ENCODE measurements at regions not wholly inside any gene's neighbourhood (a gene's known extent, or its start where the extent isn't known, plus 50 kb on each side); places are given as distances from the start of the nearest gene placed in this dataset.

DNA sequence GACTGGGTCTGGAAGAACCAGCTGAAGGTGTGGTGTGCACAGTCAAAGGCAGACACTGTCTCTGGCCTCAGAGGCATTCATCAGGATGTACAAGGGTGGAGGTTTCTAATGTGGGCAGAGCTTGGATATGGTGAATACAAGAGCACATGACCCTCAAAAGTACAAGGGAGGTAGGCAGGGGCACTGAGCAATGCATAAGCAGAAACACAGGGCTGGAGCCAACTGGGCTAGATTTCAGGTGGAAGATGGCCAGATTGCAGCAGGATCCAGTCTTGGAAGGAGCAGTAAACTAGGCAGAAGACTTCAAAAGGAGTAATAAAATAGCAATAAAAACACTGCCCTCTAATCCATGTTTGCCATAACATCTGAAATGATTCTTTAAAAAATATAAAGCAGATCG, 417.1 kb downstream of the OLFM4 start:
- no peaks in the 10 kb centered on the region for H3K36me3 ChIP-seq (ENCODE audit: control insufficient read depth, insufficient read depth, low read length)
- ChIA-PET CTCF (no interaction called here), POLR2A (no interaction called here)
- ATAC-seq: no peak
- no peak overlapping the region for H3K4me3 ChIP-seq (ENCODE audit: low read depth in 2 of 2, low read length in 2 of 2)
- no peaks in the 10 kb centered on the region for H3K27me3 ChIP-seq (ENCODE audit: control insufficient read depth, insufficient read depth, low read length)
- TF ChIP-seq REST (IDR thresholded peaks at IDR 0.05; ENCODE audit: insufficient read depth in 1 of 2, low read depth in 2 of 2, low read length in 1 of 2): no peak
- TF ChIP-seq TCF7L2 (IDR thresholded peaks at IDR 0.05; ENCODE audit: low read depth, low read length): no peak
- no peak overlapping the region for H3K27ac ChIP-seq (ENCODE audit: low read length)
- no peak for DNase-seq (ENCODE audit: low read depth, low spot score)
- no peaks in the 10 kb centered on the region for H3K9me3 ChIP-seq (ENCODE audit: control insufficient read depth, insufficient read depth, low read depth, low read length)
- intact Hi-C loops (cut with micrococcal nuclease; ENCODE audit: unreplicated experiment) (no loop called here), in situ Hi-C loops (cut with HindIII; ENCODE audit: low pct_unique_long_range_greater_than_20kb, low sequenced_read_pairs) (no loop called here)
- BruUV-seq (replicated peaks): no TSS peak
- H3K4me1 ChIP-seq (ENCODE audit: control insufficient read depth, insufficient read depth, low read length): no peaks in the 10 kb centered on the region

DNA sequence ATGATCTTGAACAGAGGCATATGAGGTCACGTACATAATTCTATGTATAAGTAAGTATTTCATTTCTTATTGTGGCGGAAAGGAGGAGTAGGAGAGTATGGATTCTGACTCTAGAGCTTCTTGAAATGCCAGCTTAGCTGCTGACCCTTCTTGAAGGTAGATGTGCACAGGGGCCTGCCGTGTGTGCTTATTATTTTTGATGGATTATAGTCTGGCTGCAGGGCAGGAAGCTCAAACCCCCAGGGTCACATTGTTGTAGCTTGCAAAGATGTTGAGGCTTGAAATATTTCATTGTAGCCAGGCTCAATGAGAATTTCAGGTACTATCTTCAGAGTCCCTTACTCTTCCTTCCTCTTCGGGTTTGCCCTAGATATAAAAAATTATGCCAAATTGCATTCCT, 418.8 kb downstream of the OLFM4 start:
- ATAC-seq (no peak), DNase-seq (ENCODE audit: low read depth, low spot score) (no peak)
- POLR2A ChIA-PET: no interaction called here
- Histone ChIP-seq H3K27me3 (ENCODE audit: control insufficient read depth, insufficient read depth, low read length) (no peaks in the 10 kb centered on the region), H3K27ac (ENCODE audit: low read length) (no peak overlapping the region), H3K36me3 (ENCODE audit: control insufficient read depth, insufficient read depth, low read length) (no peaks in the 10 kb centered on the region), H3K9me3 (ENCODE audit: control insufficient read depth, insufficient read depth, low read depth, low read length) (no peaks in the 10 kb centered on the region), H3K4me1 (ENCODE audit: control insufficient read depth, insufficient read depth, low read length) (no peaks in the 10 kb centered on the region), H3K4me3 (ENCODE audit: low read depth in 2 of 2, low read length in 2 of 2) (no peak overlapping the region)
- in situ Hi-C loops (cut with HindIII; ENCODE audit: low pct_unique_long_range_greater_than_20kb, low sequenced_read_pairs) (no loop called here), intact Hi-C loops (cut with micrococcal nuclease; ENCODE audit: unreplicated experiment) (no loop called here)
- no TSS peak for BruUV-seq (replicated peaks)
- no peak for TF ChIP-seq SIN3A (IDR thresholded peaks at IDR 0.05; ENCODE audit: borderline replicate concordance, insufficient read depth, low read depth, low read length)
- CTCF ChIA-PET: no interaction called here

DNA sequence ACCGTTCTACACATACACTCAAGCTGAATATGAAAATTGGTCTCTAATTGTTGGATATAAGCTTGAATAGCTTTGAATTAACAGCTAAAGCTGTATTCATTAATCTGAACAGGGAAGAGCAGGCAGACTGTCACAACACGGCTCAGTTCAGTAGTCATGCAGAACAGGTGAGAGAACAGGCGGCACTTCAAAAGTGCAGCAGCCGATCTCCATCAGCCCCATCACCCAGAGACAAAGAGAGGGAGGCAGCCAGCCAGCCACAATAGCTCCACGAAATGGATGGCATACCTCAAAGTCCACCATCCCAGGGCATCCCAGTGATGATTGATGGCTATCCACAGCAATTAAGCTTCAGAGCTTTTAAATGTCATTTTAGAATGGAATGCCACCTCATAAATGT, 419.2 kb downstream of the OLFM4 start:
- no TSS peak for BruUV-seq (replicated peaks)

More for the DNA sequence above, 419.2 kb downstream of the OLFM4 start:
- in situ Hi-C loops (cut with HindIII; ENCODE audit: low pct_unique_long_range_greater_than_20kb, low sequenced_read_pairs): no loop called here
- DNase-seq (ENCODE audit: low read depth, low spot score) (no peak), ATAC-seq (no peak)
- H3K36me3 ChIP-seq (ENCODE audit: control insufficient read depth, insufficient read depth, low read length): no peaks in the 10 kb centered on the region
- no peak overlapping the region for H3K4me3 ChIP-seq (ENCODE audit: low read depth in 2 of 2, low read length in 2 of 2)
- no peaks in the 10 kb centered on the region for H3K4me1 ChIP-seq (ENCODE audit: control insufficient read depth, insufficient read depth, low read length)
- no peaks in the 10 kb centered on the region for H3K9me3 ChIP-seq (ENCODE audit: control insufficient read depth, insufficient read depth, low read depth, low read length)
- intact Hi-C loops (cut with micrococcal nuclease; ENCODE audit: unreplicated experiment): no loop called here
- H3K27ac ChIP-seq (ENCODE audit: low read length): no peak overlapping the region
- ChIA-PET POLR2A (no interaction called here), CTCF (no interaction called here)
- H3K27me3 ChIP-seq (ENCODE audit: control insufficient read depth, insufficient read depth, low read length): no peaks in the 10 kb centered on the region
- TF ChIP-seq POLR2AphosphoS5 (IDR thresholded peaks at IDR 0.05; ENCODE audit: low read depth, low read length) (no peak), CTCF (IDR thresholded peaks at IDR 0.05) (no peak), SIN3A (IDR thresholded peaks at IDR 0.05; ENCODE audit: borderline replicate concordance, insufficient read depth, low read depth, low read length) (no peak), TCF7L2 (IDR thresholded peaks at IDR 0.05; ENCODE audit: low read depth, low read length) (no peak), REST (IDR thresholded peaks at IDR 0.05; ENCODE audit: insufficient read depth in 1 of 2, low read depth in 2 of 2, low read length in 1 of 2) (no peak)

All from Panc1 (cell line).